ENCODE measurements at regions not wholly inside any gene's neighbourhood (a gene's known extent, or its start where the extent isn't known, plus 50 kb on each side); places are given as distances from the start of the nearest gene placed in this dataset.
"Not testable (repeated sequence)": the region's sequence is repeated elsewhere in the genome, so short reads cannot be mapped to it uniquely, and the experiment has no call there.

- TF ChIP-seq CTCF, EP300, POLR2A (IDR thresholded peaks at IDR 0.05): not testable (repeated sequence)
These were observed 208.7 kb downstream of the RAB11FIP4 start for GRCh38 chr17:31600144-31600543.
